NCI-H460 (cell line): ENCODE measurements at regions not wholly inside any gene's neighbourhood (a gene's known extent, or its start where the extent isn't known, plus 50 kb on each side); places are given as distances from the start of the nearest gene placed in this dataset.
"Not testable (repeated sequence)": the region's sequence is repeated elsewhere in the genome, so short reads cannot be mapped to it uniquely, and the experiment has no call there.

Source experiments
- DNase-seq: peaks from one replicate; pipeline ENCODE4 v3.0.0-alpha.2; 2016; ENCODE audit warnings: low read depth; ENCODE audit errors: extremely low read depth

DNA sequence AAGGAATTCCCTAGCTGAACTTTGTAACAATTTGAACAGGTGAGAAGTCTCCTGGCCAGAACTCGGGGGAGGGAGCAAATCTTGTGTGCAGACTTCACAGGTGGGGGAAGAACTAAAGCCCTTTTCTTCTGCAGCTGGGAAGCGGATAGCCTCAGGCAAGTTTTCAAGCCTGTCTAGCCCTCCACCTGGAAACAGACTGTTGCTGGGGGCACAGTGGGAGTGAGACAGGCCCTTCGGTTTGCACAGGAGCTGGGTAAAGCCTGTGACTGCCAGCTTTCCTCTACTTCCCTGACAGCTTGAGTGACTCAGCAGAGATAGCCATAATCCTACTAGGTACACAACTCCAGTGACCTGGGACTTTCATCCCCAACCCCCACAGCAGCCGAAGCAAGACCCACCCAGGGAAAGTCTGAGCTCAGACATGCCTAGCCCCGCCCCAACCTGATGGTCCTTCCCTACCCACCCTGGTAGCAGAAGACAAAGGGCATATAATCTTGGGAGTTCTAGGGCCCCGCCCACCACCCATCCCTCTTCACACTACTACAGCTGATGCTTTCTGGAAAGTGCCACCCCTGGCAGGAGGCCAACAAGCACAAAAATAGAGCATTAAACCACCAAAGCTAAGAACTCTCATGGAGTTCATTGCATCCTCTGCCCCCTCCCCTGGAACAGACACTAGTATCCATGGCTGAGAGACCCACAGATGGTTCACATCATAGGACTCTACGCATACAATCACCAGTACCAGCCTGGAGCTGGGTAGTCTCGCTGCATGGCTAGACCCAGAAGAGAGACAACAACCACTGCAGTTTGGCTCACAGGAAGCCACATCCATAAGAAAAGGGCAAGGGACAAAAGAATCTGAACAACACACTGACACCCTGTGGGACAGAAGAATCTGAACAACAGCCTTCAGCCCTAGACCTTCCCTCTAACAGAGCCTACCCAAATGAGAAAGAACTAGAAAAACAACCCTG lies 479.0 kb downstream of the RAP2B start:
- no peak for DNase-seq

DNA sequence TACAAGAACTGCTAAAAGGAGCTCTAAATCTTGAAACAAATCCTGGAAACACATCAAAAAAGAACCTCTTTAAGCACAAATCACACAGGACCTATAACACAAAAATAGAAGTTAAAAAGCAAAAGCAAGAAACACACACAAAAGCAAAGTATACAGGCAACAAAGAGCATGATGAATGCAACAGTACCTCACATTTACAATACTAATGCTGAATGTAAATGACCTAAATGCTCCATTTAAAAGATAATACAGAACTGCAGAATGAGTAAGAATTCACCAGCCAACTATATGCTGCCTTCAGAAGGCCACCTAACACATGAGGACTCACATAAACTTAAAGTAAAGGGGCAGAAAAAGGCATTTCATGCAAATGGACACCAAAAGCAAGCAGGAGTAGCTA lies 478.6 kb upstream of the ARHGEF26 start:
- DNase-seq = not testable (repeated sequence)

DNA sequence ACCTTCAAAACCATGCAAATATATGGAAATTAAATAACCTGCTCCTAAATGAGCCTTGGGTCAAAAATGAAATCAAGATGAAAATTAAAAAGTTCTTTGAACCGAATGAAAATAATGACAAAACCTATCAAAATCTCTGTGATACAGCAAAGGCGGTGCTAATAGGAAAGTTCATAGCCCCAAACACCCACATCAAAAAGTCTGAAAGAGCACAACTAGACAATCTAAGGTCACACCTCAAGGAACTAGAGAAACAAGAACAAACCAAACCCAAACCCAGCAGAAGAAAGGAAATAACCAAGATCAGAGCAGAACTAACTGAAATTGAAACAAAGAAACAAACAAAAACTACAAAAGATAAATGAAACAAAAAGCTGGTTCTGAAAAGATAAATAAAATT lies 477.7 kb upstream of the ARHGEF26 start:
- DNase-seq = not testable (repeated sequence)

DNA sequence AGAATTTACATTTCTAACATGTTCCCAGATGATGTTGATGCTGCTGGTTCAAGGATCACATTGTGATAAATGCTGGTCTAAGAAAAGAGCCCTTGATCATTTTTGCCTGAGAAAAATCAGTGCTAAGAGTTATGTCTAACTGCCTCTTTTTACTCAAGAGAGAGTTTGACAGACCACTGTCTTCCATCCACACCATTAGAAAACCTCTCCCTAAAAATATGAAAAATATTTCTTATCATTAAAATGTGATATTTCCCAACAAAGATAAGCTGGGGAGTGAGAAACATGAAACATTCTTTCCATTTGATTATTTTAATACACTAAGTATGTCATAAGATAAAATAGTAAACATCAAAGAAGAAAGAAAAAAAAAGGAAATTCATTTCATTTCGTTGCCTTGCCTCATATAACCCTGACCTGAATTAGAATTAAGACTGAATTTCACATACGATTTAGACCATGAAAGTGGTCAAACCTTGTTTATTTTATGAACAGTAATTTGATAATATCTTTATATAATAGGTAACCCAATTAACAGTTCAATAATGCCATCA lies 471.8 kb upstream of the ARHGEF26 start:
- DNase-seq = no peak

DNA sequence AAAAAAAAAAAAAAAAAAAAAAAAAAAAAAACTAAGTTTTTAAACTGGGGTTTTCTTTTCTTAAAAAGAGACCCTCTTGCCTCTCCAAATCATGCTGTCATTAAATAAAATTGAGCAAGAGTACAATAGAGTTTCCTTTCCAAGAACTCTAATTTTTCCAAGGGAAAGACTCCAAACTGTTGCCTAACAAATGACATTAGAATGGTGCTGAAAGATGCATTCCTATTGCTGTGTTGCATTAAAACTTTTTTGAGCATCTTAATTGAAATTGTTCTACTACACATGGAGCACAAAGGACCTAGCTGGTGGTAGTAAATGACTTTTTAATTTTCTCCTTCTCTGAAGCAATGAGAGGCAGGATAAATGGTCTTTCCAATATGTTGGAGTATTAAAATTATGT lies 469.1 kb upstream of the ARHGEF26 start:
- no peak for DNase-seq

DNA sequence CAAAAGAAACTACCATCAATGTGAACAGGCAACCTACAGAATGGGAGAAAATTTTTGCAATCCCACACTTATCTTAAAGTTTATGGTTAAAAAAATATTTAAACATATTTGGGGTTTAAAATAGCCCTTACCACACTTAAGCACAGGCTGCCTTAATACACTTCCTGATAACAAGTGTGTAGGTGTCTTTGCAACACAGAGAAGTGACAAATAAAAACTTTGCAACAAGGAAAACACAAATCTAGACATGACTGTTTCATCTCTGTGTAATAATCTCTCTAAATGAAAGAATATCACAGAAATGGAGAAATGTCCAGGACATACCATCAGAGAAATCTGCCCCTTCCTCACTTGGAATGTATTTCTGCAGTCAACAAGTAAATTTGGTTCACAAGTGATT lies 464.1 kb upstream of the ARHGEF26 start:
- no peak for DNase-seq

DNA sequence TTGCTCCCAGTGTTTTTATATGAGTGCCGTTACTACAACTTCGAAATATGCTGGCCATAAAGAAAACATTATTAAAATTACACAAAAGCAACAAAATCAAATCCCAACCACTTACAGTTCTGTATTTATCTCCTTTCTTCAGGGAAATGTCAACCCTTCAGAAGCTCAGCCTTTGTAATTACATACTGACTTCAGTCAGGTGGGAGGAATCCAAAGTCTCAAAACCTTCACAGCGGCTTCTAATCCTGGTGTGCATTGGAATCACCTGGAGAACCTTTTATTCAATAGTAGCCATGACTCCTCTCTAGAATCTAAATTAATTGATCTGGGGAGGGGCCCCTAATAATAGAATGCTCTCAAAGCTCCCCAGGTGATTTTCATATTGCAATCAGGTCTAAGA lies 463.7 kb upstream of the ARHGEF26 start:
- DNase-seq = no peak

DNA sequence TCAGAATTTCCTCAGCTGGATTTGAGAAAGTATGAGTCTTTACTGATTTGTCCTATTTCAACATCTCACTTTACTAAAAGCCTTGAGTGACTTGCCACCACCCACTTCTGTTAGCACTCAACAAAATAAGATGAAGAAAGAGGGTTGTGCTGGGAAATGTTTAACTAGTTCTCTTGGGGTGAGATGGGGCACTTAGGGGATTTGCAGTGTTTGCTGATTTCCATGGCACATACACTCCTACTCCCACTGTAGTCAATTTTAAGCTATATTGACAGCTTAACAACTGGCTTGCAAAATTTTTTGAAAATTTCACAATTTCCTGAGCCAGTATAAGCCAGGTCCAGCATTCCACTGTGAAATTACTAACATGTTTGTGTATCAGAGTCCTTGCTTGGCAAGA lies 463.1 kb upstream of the ARHGEF26 start:
- DNase-seq = no peak

DNA sequence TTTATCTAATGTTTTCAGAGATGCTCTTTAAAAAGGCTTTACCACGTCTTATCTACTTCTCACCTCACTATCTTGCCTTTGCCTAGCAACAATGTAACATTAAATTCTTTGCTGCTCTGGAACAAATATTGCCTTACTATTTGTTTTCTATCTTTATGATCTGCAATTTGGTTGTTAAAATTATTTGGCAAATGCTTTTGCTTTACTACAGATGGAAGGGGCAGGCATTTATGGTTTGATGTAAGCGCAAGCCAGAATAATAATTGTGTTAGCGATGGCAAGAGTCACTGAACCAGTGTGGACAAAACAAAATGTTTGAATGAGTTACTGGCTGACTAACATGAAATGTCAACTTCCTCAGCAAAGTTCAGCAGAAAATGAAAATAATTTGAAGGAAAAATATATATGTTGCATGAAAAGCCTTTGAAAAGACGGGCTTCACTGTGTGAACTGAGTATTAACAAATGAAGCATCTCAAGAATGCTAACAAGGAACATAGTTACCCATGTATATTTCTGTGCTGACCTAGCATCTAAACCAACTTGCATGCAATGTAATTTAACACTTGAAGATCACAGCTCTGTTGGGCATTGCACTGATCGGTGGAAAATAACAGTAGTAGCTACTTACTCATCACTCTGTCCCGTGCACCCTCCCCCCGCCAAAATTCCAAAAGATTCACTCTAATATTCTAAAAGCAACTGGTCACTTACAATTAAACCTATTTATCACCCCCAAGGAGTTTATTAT lies 454.0 kb upstream of the ARHGEF26 start:
- DNase-seq = no peak

DNA sequence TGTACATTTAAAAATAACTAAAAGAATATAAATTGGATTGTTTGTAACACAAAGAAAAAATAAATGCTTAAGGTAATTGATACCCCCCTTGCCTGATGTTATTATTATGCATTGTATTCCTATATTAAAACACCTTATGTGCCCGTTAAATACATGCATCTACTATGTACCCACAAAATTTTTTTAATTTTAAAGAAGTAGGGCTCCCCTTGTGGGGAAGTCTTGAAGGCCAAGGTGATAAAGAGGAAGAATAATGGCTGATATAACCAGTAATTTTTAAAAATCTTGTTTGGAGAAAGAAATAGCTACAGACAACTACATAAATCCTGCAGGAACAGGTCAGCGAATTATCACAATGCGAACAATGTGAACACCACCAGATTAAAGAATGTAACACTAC lies 451.7 kb upstream of the ARHGEF26 start:
- no peak for DNase-seq

DNA sequence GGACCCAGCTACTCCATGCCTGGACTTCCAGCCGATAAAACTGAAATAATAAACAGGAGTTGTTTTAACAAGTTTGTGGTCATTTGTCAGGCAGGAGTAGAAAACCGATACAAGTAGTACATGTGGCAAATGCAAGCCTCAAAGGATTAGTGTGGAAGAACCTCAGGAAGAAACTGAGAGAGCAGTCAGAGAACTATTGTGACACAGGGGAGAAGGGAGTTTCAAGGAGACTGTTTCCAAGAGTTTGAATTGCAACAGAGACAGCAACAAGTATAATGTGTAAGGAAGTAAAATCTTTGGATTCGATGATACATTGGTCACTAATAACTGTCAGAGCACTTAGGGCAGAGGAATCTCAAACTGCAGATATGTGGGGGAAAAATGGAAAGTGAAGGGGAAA lies 450.6 kb upstream of the ARHGEF26 start:
- DNase-seq = no peak

DNA sequence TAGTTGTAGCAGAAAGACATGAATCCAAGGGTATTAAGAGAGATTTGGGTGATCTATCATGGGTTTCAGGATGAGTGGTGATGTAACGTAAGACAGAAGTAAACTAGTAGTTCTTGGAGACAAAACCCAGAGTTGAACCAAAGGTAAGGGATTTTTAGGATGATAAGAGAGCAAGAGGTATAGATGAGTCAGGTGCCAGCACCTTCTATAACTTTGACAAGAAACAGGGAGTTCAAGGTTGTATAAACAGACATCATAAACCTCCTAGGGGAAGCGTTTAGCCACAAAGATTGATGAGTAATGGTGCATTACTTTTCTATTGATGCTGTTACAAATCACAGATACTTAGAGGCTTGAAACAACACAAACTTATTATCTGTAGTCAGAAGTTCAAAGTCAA lies 447.3 kb upstream of the ARHGEF26 start:
- DNase-seq = no peak

DNA sequence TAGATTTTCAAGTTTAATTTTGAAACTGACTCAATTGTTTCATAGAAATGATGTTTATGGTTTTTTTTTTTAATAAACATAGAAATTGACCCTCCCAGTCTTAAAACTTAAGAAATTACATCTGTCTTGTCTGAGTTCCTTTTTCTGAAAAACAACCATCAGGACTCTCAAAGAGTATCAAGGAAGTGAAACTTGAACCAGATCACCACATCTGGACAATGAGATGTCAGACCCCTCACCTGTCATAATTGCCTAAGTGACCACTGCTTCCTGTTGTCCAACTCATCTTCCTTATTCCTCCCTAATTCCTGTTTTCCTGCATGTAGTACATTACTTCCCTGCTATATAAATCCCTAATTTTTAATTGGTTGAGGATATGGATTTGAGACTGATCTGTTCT lies 441.5 kb upstream of the ARHGEF26 start:
- no peak for DNase-seq

DNA sequence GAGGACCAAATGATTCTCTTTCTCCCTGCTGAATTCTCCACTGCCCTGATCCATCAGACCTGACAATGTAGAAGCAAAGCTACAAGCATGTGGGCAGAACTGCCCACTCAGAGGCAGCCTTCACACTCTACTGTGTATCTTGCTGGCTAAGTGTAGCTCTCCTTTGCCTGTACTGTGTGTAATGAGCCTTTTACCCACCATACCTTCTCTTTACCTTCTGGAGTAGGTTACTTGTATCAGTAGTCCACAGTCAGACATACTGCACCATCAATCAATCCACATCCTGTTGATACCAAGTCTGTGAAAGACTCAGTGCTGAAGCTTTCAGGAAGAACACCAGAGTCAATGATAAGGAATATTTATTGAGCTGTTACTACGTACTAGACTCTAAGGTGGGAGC lies 440.7 kb upstream of the ARHGEF26 start:
- no peak for DNase-seq

DNA sequence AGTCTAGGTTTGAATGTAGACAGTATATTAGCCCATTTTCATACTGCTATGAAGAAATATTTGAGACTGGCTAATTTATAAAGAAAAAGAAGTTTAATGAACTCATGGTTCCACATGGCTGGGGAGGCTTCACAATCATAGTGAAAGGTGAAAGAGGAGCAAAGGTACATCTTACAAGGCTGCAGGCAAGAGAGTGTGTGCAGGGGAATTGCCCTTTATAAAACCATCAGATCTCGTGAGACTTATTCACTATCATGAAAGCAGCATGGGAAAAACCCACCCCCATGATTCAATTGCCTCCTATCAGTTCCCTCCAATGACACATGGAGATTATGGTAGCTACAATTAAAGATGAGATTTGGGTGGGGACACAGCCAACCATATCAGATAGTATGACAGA lies 440.1 kb upstream of the ARHGEF26 start:
- no peak for DNase-seq

DNA sequence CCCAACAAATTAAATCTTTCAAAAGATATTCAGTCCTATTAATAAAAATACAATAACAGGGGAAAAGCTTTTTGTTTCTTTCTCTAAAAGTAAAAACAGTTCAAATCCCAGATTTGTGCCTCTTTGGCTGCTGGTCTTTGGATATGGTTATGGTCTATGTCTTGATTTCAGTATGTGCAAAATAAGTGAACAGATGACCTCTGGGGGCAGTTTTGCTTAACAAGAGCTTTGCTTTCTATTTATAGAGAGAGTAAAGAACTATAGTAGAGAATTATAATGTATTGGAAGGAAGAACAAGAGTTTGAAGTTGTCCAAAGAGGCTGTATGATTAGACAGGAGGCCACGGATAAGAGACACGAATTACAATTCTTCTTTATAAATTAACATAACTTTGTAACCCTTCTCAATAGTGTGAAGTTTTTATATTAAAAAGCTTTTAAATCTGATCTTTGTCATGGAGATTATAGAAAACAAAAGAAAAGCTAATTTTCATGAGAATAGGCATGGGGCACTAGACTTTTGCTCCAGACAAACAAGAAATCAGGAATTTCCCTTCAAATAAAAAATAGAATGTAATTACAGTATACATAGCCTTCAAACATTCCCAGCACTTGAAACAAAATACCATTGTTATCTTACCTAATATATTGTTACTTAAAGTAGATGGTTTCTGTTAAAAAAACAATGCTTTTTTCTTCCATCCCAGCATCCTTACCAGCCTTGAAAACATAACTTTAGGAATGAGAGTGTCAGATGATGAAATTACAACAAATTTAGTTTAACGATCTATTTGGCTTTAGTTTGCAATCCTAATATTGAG lies 432.7 kb upstream of the ARHGEF26 start:
- no peak for DNase-seq

DNA sequence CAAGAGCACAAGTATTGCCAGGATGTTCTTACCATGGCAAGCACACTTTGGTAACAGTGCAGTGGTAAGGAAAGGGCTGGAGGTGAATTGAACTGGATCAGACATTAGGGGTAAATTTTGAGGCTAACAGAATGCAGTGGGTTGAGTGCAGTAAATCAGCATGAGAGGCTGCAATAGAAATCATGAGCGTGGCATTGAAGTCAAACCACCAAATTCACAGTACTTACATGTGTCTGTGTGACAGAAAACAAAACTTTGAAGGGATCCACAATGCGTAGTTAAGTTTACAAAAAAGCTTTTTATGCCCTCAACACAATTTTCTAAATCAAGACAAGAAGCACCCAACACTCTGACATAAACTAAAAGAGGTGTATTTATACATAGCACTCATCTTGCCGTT lies 428.0 kb upstream of the ARHGEF26 start:
- no peak for DNase-seq

DNA sequence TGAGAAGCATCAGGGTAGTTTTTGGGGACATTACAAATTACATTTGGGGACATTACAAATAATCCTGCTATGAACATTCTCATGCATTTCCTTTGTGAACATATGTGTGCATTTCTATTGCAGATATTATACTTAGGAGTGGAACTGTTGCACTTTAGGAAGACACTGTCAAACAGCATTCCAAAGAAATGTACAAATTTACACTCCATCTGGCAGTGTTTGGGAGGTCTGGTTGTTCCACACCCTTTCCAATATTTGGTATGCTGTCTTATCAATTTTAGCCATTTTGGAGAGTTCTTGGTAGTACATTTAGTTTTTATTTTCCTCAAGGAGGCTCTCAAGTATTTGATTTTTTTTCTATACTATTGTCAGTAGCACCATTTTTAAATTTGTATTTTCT lies 419.1 kb upstream of the ARHGEF26 start:
- no peak for DNase-seq

DNA sequence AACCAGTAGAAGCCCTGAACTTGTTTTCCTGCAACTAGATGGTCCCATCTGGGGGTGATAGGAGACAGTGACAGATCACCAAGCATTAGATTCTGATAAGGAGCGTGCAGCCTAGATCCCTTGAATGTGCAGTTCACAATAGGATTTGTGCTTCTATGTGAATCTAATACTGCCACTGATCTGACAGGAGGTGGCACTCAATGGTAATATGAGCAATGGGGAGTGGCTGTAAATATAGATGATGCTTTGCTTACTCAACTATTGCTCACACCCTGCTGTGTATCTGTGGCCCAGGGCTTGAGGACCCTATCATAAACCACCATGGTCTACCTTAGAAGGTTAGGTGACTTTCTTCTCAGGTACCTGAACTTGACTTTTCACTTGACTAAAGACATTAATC lies 417.1 kb upstream of the ARHGEF26 start:
- DNase-seq = no peak

DNA sequence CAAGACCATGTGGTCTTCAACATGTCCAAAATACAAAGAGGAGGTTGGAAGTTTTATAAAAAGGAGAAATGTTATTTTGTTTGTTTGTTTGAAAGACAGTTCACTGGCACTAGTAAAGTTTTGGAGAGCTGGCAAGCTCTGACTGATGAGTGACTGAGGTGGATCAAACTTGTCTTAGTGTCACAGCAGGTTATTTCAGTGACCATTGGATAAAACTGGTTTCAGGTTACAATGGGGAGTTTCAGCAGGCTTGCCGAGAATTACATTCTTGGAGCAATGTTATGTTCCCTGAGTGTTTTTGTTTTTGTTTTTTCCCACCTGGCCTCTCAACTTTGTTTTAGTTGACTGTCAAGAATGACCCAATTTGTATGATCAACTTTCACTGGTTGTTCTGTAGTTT lies 414.5 kb upstream of the ARHGEF26 start:
- no peak for DNase-seq

DNA sequence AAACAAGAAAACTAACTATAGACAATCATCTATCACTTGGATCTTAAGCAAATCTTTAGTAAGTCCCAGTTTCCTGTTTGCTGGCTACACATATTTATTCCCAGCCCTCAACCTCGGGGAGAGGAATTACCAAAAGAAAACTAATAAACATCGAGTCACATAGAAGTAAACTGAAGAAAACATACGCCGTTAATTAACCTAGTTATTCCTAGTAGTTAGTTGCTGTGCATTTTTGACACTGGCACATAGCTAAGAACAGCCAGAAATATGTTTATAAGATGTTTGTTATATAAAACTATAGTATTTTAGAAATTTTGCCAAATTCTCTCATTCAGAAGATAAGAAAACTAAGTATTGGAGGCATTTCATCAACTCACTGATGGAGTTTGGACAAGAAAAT lies 407.2 kb upstream of the ARHGEF26 start:
- DNase-seq = no peak
